Non-pigmented ciliary epithelial cell (primary cell): ENCODE measurements at regions not wholly inside any gene's neighbourhood (a gene's known extent, or its start where the extent isn't known, plus 50 kb on each side); places are given as distances from the start of the nearest gene placed in this dataset.
"Not testable (repeated sequence)": the region's sequence is repeated elsewhere in the genome, so short reads cannot be mapped to it uniquely, and the experiment has no call there.

Source experiments
- DNase-seq: peaks from one replicate; pipeline ENCODE4 v3.0.0-alpha.2; 2010; ENCODE audit warnings: low read depth

DNA sequence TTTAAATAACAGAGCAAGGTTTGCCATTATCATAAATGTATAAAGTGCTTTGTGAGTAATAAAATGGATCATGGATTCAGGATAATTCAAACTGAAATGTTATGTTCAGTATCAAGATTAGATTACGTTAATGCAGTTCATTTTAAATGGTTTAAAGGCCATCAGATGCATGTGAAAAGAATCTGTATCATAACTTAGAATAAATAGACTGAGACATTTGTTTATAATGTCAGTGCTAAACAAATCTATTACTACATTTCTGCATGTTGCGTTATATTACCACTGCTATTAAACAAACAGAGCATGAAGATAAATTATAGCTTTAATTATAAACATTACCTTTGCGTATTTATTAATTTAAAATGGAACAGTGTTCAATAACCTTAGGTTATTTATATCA lies 160.2 kb downstream of the TOX3 start:
- DNase-seq, result no peak

DNA sequence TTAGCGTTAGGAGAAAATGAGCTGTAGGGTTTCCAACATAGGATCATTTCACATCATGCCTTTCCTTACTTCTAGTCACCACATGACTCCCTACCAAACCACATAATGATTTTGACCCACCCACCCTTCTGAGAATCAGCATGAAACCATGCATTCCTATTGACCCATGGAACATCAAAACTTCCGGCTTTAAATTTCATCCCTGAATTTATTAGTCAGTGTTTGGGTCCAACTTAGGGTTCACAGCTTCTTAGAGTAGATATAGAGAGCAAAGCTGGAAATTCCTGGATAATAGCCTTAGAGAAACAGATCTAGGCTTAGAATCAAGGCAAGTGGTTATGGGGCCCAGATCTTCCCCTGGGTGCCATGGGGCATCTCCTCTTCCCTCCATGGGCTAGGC lies 162.6 kb downstream of the TOX3 start:
- DNase-seq, result no peak

DNA sequence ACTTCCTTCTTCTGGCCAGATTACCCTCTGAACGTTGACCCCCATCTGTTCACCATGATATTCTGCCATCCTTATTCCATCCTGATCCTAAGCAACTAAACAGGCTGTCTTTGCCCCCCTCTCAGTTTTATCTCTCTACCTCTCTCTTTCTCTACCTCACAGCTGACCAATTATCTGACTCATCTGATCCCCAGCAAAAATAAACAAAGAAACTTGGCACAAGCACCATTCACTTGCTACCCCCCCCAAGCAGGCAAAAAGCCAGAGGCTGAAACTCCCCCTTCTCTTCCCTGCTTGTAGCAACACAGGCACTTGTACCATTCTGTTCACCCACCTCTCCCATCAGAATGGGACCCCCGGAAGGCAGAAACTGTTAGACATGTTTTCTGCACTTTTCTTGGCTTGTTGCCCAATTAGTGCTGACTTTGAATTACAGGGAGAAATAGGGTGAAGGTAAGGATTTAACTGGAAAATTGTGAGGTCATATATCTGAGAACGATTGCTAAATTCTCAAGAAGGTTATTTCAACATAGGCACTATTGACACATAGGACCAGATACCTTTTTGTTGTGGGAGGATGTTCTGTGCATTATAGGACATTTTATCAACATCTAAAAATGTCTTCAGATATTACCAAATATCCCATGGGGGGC lies 163.2 kb downstream of the TOX3 start:
- DNase-seq, result no peak

DNA sequence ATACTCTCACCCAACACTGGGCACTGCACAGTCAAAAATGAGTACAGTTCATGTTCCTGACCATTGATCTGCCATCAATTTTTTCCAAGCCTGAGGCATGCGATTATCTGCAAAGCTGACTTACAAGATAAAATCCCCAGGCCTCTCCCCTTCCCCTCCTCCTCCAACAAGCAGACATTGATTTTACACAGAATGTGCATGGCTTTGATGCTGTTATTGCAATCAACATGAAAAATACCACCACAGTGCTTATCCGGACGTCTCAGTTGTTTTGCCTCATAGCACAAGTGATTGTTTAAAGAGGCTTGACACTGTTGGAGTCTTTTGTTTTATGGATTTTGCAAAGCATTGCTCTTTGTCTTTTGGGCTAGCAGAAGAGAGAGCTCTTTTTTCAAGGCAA lies 163.8 kb downstream of the TOX3 start:
- DNase-seq, result no peak

DNA sequence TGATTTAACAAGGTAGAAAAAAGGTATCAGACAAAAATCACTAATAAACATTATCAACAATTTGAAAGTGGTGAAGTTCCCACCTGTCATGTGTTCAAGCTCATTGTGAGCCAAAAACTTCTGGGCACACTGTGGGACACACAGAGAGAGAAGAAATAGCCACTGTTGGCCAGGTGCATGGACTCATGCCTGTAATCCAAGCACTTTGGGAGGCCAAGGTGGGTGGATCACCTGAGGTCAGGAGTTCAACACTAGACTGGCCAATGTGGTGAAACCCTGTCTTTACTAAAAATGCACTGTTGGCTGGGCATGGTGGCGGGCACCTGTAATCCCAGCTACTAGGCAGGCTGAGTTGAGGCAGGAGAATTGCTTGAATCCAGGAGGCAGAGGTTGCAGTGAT lies 167.4 kb downstream of the TOX3 start:
- DNase-seq, result no peak

DNA sequence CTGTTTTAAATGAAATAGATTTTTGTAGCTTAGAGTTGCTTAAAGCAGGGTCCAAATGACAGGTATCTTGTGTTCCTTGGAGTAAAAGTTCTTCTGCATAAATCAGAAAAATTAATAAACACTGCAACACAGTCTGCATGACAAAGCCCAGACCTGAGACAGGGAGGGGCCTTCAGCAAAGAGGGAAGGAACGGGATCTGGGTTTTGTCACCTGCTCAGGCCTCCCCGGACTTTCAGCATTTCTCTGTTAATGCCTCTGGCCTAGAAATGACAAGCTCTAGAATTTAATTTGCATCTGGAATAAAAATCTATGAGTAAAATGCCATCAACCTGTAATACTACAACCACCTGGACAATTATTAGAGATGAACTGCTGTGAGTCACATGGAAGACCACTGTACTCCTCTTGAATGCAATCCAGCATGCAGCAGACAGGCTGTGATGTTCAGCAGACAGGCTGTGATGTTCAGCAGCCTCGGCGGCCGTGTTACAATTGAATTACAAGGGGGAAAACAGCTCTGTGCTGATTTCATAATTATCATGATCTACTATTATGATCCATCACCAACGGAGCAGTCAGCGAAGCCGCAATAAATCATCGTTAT lies 170.2 kb downstream of the TOX3 start:
- no peak for DNase-seq

DNA sequence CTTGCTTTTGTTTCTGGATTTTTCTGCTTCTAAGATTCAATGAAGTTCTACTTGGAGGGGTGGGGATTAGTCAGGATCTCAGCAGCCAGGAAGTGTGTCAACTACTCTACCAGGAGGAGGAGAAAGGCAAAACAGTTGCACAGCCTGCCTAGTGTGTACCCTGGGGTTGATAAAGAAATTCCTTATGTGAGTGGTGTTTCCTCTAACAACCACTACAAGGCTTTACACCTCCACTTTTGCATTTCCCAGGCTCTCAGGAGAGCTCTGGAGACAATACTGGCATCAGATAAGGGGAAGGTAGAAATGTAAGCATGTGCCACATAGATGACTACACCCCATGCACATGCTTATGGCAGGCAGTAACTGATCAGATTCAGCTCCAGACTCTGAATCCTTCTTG lies 174.6 kb downstream of the TOX3 start:
- DNase-seq, result no peak

DNA sequence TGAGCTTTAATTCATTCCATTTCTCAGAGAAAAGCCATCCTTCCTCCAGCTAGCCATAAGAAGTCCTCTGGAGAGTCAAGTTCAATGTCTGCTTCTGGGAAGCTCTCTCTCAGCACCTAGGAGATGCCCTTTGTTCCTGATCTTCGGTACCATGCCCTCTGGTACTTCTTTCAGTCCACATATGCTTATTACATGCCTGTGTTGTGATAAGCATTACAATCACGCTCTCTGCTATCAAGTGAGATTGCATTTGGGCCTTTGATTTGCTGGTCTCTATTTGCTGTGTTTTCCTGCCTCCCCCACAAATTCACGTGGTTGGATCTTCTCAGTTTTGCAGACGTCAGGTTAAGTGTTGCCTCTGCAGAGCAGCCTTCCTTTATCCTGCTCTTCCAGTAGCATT lies 178.1 kb downstream of the TOX3 start:
- no peak for DNase-seq

DNA sequence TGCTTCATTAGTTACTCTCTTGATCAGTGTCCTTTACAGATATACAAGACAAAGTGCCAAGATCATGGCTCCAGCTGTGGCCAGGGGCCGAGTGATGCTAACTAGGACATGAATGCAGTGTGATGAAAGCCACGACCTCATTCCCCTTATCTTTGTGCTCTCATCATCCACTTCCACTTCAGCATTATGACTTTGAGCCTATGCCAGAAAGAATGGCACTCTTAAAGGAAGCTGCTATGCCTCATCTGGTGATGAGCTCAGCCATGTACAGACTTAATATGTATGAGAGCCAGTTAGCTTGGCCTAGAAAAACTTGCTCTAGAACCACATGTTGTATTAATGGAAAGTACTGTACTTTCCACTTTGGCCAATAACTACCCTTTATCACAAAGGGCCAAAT lies 179.1 kb downstream of the TOX3 start:
- no peak for DNase-seq

DNA sequence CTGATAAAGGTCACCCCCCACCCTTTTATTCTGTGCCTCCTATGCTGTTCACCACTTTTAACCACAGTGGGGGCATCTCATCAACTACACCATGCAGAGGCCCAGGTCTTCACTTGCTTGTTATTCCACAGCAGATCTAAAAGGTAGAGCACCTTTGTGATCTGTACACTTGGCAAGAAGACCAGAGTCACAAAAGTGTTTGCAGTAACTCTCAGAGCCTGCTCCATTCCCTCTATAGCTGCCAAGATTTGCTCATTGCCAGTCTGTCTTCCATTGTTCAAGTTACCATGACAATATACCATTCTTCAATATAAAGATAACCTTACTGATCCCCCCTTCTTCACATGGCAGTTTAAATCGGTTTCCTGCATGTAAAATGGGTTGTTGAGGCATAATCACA lies 180.0 kb downstream of the TOX3 start:
- no peak for DNase-seq

DNA sequence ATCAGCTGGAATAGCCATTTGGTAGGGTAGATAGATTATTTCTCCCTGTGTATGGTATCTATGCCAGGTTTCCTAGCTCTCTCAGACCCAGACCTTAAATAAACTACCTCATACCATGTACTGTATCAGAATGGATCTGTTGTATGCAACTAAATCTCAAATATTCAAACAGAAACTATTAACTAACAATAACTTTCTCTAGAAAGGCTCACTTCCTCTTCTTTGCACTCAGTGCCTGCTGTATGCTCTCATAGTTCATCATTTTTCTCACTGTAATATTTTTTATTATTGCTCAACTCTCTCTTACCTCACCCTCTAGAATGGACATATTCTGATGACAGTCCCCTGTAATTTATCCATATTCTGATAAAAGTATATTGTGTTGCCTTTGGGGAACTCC lies 182.4 kb downstream of the TOX3 start:
- no peak for DNase-seq

DNA sequence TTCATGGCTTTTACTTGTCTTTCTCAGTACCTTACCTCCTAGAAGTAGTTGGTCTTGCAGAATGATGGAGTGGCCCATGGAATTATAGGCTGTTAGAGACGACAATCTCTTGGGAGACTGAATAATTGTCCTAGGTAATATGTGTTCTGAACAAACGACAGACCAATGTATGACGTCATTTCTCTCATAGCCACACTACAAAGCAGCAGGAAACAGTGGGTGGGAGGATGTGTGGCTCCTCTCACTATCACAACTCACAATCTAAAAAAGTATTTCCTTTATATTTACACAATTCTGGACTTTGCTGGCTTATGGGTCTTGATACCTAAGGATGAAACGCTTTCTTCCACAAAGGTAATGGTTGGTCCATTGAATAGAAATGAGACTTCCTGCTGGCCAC lies 183.9 kb downstream of the TOX3 start:
- DNase-seq, result no peak

DNA sequence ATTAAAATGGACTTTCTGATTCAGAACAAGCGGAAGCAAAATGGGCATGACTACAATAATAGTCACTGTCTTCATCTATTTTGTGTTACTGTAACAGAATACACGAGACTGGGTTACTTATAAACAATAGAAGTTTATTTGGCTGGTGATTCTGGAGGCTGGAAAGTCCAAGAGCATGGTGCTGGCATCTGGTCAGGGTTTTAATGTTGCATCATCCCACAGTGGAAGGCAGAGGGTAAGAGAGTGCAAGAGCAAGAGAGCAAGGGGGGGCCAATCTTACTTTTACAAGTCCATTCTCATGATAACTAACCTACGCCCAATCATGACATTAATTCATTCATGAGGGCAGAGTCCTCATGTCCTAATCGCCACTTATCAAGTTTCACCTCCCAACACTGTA lies 189.2 kb downstream of the TOX3 start:
- no peak for DNase-seq

DNA sequence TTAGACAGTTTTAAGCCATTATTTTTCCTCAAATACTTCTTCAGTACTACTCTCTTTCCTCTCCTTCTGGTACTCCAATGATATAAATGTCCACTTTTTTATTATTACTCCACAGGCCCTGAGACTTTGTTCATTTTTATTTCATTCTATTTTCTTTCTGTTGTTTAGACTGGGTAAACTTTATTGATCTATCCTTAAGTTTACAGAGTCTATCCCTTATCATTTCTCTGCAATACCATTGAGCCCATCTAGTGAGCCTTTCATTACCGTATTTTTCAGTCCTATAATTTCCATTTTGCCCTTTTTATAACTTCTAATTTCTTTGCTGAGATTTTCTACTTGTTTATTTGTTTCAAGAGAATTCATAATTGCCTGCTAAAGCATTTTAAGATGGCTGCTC lies 193.7 kb downstream of the TOX3 start:
- DNase-seq, result no peak

DNA sequence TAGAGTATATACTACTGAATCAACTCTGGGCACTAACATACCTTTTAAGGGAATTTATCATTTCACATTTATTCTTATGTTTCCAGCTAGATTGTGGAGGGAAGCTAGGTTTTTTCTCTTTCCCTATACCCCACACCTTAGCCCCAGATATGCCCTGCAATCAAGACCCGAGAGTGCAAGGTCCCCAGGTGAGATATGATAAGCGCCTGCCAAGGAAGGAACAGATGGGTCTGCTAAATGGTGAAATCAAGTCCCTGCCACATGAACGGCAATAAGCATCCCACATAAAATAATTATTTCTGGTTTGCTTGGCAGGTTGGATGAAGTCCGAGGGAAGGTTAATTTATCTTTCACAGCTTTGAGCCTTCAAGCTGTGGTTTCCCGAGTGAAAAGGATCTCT lies 195.5 kb downstream of the TOX3 start:
- no peak for DNase-seq

DNA sequence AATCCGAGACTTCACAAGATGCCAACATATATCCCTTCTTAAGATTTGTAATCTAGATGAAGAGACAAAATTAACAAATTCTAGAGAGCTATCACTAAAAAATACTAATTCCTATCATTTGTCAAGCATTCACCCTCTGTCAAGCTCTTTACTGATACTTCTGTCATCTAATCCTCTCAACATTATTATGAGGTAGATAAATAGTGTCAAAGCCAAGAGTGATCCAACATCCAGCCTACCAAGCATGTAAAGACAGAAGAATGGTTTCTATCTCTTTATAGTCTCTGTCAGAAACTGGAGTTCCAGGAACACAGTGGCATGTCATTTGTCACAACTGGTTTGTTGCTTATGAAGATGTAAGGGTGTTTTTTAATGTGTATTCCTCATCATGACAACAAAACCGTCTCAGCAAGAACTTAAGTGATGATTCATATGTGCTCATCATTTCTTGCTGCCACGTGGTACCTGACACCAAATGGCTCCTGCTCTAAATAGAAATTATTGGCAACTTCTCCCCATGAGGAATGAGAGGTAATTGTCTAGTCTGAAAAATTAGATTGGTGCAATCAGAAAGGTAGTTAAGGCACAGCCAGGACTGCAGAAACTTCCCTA lies 196.8 kb downstream of the TOX3 start:
- no peak for DNase-seq

DNA sequence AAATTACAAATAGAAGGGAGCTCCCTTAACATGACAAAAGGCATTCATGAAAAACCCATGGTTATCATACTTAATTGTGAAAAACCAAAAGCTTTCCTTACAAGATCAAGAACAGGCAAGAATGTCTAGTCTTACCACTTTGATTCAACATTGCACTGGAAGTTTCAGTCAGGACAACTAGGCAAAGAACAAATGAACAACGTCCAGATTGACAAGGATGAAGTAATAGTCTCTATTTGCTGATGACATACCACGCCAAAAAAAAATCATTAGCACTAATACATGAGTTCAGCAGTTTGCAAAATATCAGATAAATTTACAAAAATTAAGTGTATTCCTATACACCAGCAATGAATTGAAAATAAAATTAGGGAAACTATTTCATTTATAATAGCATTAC lies 200.2 kb downstream of the TOX3 start:
- no peak for DNase-seq

DNA sequence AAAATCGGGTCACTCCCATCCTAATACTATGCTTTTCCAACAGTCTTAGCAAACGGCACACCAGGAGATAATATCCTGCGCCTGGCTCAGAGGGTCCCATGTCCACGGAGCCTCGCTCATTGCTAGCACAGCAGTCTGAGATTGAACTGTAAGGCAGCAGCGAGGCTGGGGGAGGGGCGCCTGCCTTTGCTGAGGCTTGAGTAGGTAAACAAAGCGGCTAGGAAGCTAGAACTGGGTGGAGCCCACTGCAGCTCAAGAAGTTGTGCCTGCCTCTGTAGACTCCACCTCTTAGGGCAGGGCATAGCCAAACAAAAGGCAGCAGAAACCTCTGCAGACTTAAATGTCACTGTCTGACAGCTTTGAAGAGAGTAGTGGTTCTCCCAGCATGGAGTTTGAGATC lies 213.3 kb downstream of the TOX3 start:
- DNase-seq, result not testable (repeated sequence)

DNA sequence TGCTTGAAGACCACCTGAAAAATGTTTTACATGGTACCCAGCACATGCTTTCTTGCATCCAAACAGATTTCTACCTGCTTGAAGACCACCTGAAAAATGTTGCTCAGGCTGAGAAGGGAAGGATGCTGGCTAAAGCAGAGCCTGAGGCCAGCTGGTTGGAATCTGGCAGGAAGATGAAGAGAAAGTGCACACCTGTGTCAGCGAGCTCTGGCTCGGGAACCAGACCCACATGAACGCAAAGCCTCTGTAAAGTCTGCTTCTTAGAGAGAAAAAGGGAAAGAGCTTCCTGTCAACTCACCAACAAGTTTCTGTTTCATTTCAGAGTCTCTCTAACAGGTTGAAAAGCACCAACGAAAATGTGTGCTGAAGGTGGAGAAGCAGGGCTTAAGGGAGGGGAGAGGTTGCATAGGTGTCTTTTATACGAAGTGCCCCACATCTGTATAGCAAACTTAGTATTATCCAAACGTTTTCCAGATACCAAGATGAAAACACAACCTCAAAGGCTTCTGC lies 226.0 kb downstream of the TOX3 start:
- no peak for DNase-seq

DNA sequence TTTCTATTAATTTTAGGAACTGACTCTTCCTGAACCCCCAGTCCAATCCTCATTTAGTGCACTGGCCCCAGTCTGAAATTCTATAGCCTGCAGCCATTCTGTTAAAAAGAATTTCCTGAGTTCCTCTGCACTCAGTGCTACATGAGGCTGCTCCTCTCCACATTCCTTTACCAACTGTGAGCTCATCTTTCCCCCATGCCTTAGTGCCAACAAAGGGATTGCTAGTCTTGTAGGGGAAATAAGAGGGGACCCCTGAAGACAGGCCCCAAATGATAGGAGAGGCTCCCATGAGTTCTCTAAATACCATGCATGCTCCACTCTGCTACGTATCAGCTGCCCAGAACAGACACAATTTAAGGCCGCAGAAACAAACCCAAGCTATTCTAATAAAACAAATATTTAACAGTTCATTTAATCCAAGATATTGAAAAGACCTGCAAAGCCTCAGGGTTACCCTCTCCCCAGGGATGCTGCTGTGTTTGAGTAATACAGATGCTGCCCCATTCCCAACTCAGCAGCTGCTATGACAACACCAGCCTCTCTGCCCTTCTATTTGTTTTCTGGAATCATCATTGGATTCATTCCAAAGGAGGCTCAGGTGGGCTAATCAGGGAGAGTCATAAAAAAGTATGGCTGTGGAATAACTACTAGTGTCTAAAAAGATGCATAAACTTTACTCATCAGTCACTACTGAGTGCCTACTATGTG lies 228.5 kb downstream of the TOX3 start:
- DNase-seq, result no peak

DNA sequence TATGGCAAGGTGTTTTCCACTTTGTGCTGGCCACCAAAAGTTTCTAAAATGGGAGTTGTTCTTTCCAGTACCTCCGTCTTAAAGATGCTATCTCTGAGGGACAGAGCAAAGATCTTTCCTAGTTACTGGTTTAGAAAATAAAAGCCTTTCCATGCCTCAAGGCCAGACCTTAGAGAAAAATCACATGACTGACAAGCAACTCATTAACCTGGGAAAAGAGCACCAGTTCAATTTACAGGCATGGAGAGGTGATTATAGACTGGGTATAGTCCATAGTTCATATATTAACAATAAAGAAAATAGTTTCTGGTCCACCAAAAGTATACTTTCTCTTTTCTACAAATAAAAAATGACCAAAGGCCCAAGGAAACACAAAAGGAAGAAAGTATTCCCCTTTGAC lies 230.7 kb downstream of the TOX3 start:
- no peak for DNase-seq

DNA sequence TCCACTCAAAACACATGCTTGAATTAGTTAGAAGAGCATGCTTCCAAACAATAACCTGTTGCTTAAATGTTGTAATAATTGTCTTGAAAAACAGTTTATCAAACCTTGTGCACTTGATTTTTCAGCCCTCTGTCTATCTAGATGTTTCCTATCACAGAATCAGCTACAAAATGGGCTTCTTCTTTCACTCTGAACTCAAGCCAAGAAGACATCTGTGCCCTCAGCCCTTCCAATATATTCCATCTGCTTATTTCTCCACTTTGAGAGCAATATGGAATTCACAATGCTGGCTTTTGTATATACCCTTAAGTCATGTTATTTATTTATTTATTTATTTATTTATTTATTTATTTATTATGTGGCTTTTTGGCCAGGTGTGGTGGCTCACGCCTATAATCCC lies 234.2 kb downstream of the TOX3 start:
- DNase-seq, result no peak
